Esophagus squamous epithelium (tissue), 5 donors: ENCODE measurements at regions not wholly inside any gene's neighbourhood (a gene's known extent, or its start where the extent isn't known, plus 50 kb on each side); places are given as distances from the start of the nearest gene placed in this dataset.

Experiments used
- DNase-seq: peaks from one replicate; lab custom pipeline; 2025; lab: John Stamatoyannopoulos, UW
- H3K27ac ChIP-seq, 4 donors: fragments of 200-600 bp; sonication (generic); one replicate each; pipeline ENCODE4 v1.5.1; 2016 to 2019; ENCODE audit warnings: mild to moderate bottlenecking in 1 of 4
- H3K27me3 ChIP-seq, 4 donors: fragments of 200-600 bp; sonication (generic); 1 replicate in 3 of 4; 2 replicates in 1 of 4; pipeline versions ENCODE4 v1.5.1 to v1.6.0; 2017 to 2021; ENCODE audit warnings: antibody characterized with exemption in 1 of 4
- H3K36me3 ChIP-seq, 3 donors: fragments of 200-600 bp; sonication (generic); one replicate each; pipeline ENCODE4 v1.5.1; 2016 to 2019
- H3K4me1 ChIP-seq, 3 donors: fragments of 200-600 bp; sonication (generic); one replicate each; pipeline ENCODE4 v1.5.1; 2017 to 2019
- H3K4me3 ChIP-seq, 4 donors: fragments of 200-600 bp; sonication (generic); 1 replicate in 3 of 4; 2 replicates in 1 of 4; pipeline ENCODE4 v1.5.1; 2016 to 2019; ENCODE audit warnings: mild to moderate bottlenecking in 2 of 4, moderate library complexity in 1 of 4
- H3K9me3 ChIP-seq, 3 donors: fragments of 200-600 bp; sonication (generic); one replicate each; pipeline ENCODE4 v1.5.1; 2016 to 2019
- CTCF ChIP-seq, 6 experiments: fragments of 450-650 bp in 4 of 6; fragments of 200-600 bp in 2 of 6; sonication (generic) in 2 of 6; IDR thresholded peaks; one replicate each; pipeline ENCODE4 v1.5.1; 2016 to 2019; ENCODE audit warnings: antibody characterized with exemption in 6 of 6, mild to moderate bottlenecking in 4 of 6, moderate library complexity in 4 of 6
- POLR2A ChIP-seq, 4 donors: fragments of 450-650 bp; IDR thresholded peaks; one replicate each; pipeline ENCODE4 v1.6.1; 2017; ENCODE audit warnings: antibody characterized with exemption in 4 of 4, mild to moderate bottlenecking in 4 of 4, moderate library complexity in 3 of 4
- WGBS, 2 donors: methylation state at CpG; one replicate each; pipeline ENCODE4 v1.1.5; 2018; 5-methylcytosine and 5-hydroxymethylcytosine counted together
- intact Hi-C: fragments of 100-400 bp; cut with DNase I; formaldehyde crosslinking; loops from one replicate; pipeline ENCODE4 v1.15.0; 2022
- donor health status: DM: yes; HTN: yes; CAD: no.

DNA sequence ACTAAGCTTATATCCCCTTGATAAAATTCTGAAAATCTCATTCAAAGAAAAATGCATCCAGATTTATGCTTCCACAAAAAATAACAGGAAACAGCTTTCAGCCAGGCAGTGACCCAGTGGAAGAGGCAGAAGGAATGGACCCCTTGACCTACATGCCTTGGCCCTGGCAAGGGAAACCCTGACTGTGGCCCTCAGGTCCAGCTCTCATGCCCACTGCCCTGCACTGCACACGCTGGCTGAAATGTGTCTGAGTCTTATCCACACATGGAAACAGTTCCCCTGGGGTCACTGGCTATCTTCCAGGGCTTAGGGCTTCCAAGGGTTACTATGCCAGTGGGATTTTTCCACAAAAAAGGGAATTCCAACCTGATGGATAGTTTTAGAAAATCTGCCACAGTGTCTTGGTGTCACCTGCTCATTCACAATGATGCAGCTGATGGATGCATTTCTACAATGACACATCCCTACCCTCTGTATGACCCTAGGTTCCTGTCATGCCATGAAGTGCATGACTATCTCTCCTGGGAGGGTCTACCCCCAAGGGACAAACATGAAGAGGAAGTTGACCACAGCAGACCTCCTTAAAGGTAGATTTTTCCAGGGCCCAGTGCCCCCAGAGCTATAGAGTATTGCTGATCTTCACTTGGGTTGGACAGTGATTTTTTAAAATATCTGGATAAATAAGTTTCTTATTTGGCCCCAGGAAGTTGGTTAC, 121.9 kb upstream of the CD93 start:
- peaks cover 16 to 40% (median 22%) of the 10 kb centered on the region in 3 donors for H3K4me1 ChIP-seq
- no peak for DNase-seq
- H3K36me3 ChIP-seq, result no peaks in the 10 kb centered on the region
- no peak overlapping the region for H3K27ac ChIP-seq
- TF ChIP-seq CTCF (IDR thresholded peaks at IDR 0.05) (no peak), POLR2A (IDR thresholded peaks at IDR 0.05) (no peak)
- no peaks in the 10 kb centered on the region for H3K9me3 ChIP-seq
- WGBS, 2 donors, result 60% methylated on average over 1 of the region's 1 CpG
- no peak overlapping the region for H3K4me3 ChIP-seq
- peaks cover 0 to 23% (median 0%) of the 10 kb centered on the region in 4 donors for H3K27me3 ChIP-seq
- intact Hi-C loops, result loop anchor here (10.0 kb wide), 2 partner anchors 163 to 513 kb away; partner anchors contain the start of gene THBD

DNA sequence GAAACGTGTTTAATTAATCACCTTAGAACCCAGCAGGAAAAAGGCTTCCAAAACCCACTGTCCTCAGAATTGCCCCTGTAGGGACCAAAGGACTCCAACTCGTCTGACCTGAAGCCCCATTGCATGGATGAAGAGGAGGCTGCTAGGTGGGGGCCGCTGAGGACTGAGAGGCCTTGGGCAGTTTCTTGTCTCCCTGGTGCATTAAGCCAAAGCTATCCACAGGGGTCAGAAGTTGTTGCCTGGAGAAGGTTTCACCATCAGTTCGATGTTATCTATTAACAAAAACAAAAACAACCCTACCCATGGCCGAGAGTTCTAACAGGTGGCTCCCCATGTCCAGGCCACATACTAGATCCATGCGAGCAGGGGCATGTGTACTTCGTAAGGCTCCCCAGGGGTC, 120.9 kb upstream of the CD93 start:
- peaks cover 0 to 19% (median 0%) of the 10 kb centered on the region in 4 donors for H3K27me3 ChIP-seq
- no peak overlapping the region for H3K4me3 ChIP-seq
- DNase-seq, result no peak
- intact Hi-C loops, result loop anchor here (10.0 kb wide), 2 partner anchors 162 to 512 kb away; partner anchors contain the start of gene THBD
- TF ChIP-seq POLR2A (IDR thresholded peaks at IDR 0.05) (no peak), CTCF (IDR thresholded peaks at IDR 0.05) (no peak)
- 93 to 100% methylated on average over 3 to 6 of the region's 7 CpGs for WGBS, 2 donors
- H3K9me3 ChIP-seq, result no peaks in the 10 kb centered on the region
- no peaks in the 10 kb centered on the region for H3K36me3 ChIP-seq
- peaks cover 16 to 42% (median 22%) of the 10 kb centered on the region in 3 donors for H3K4me1 ChIP-seq
- no peak overlapping the region for H3K27ac ChIP-seq

DNA sequence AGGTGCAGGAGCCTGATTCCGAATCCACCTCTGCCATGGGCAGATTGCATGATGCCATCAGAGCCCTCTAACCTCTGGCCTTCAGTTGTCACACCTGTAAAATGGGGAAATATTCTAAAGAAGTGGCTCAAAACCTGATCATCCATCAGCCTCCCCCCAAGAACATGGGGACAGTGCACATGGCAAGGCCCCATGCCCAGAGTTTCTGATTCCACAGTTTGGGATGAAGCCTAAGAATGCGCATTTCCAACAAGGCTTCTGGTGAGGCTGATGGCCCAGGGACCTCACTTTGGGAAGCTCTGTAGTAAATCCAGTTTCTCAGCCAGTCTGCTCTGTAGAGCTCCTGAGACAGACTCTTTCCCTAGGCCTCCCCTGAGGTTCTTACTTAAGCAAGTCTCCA, 119.9 kb upstream of the CD93 start:
- no peaks in the 10 kb centered on the region for H3K36me3 ChIP-seq
- no peak for TF ChIP-seq CTCF (IDR thresholded peaks at IDR 0.05)
- TF ChIP-seq POLR2A (IDR thresholded peaks at IDR 0.05), result no peak
- no peak for DNase-seq
- H3K27ac ChIP-seq, result peak overlapping the region; percentile 34 to 88 (median 68)
- H3K4me1 ChIP-seq, result peaks cover 16 to 48% (median 22%) of the 10 kb centered on the region in 3 donors
- WGBS, 2 donors, result 86 to 100% methylated on average over 1 of the region's 2 CpGs
- intact Hi-C loops, result loop anchor here (10.0 kb wide), 2 partner anchors 161 to 511 kb away; partner anchors contain the start of gene THBD
- no peaks in the 10 kb centered on the region for H3K9me3 ChIP-seq
- peaks cover 0 to 14% (median 0%) of the 10 kb centered on the region in 4 donors for H3K27me3 ChIP-seq
- no peak overlapping the region for H3K4me3 ChIP-seq

DNA sequence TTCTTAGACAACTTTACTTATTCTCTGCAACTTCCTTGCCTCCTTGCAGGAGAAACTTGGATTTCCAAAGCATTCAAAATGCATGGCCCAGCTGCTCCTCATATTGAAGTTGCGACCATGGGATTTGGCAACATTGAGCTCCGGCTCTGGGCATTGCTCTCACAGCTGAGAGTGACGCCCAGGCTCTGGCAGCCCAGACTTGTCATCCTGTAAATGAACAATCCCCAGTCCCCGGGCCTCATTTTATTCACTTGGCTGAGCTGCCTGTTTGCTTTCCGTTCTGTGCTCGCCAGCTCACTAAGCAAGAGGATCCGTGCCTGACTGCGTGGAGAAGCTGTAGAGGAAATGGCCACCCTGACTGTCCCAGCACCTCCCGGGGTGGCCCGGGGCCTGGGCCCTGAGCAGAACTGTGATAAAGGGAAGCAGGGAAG, 119.5 kb upstream of the CD93 start:
- H3K4me1 ChIP-seq, result peaks cover 16 to 52% (median 22%) of the 10 kb centered on the region in 3 donors
- H3K27me3 ChIP-seq, result peaks cover 0 to 9% (median 0%) of the 10 kb centered on the region in 4 donors
- no peaks in the 10 kb centered on the region for H3K9me3 ChIP-seq
- DNase-seq, result no peak
- no peak overlapping the region for H3K4me3 ChIP-seq
- no peaks in the 10 kb centered on the region for H3K36me3 ChIP-seq
- intact Hi-C loops, result loop anchor here (10.0 kb wide), 2 partner anchors 161 to 511 kb away; partner anchors contain the start of gene THBD
- 3 to 32% methylated on average over 3 to 4 of the region's 10 CpGs for WGBS, 2 donors
- H3K27ac ChIP-seq, result peak overlapping the region; percentile 37 to 88 (median 68)
- TF ChIP-seq CTCF (IDR thresholded peaks at IDR 0.05), result no peak
- TF ChIP-seq POLR2A (IDR thresholded peaks at IDR 0.05), result no peak

- no peaks in the 10 kb centered on the region for H3K36me3 ChIP-seq
- H3K9me3 ChIP-seq, result no peaks in the 10 kb centered on the region
- no peak overlapping the region for H3K4me3 ChIP-seq
- peaks cover 0 to 7% (median 0%) of the 10 kb centered on the region in 4 donors for H3K27me3 ChIP-seq
- TF ChIP-seq CTCF (IDR thresholded peaks at IDR 0.05), result no peak
- no peak for TF ChIP-seq POLR2A (IDR thresholded peaks at IDR 0.05)
- WGBS, 2 donors, result 48 to 84% methylated on average over 3 to 4 of the region's 7 CpGs
- DNase-seq, result no peak
- H3K4me1 ChIP-seq, result peaks cover 16 to 52% (median 22%) of the 10 kb centered on the region in 3 donors
- peak overlapping the region; percentile 37 to 88 (median 68) for H3K27ac ChIP-seq
- intact Hi-C loops, result loop anchor here (10.0 kb wide), 2 partner anchors 160 to 510 kb away; partner anchors contain the start of gene THBD
These were observed 119.1 kb upstream of the CD93 start for GRCh38 chr20:23205211-23205610.
